Neural cell (in vitro differentiated cells): ENCODE measurements at regions not wholly inside any gene's neighbourhood (a gene's known extent, or its start where the extent isn't known, plus 50 kb on each side); places are given as distances from the start of the nearest gene placed in this dataset.

ENCODE experiments used
- H2AFZ ChIP-seq: fragments of 200-600, 300-800 bp; sonication (generic), shearing (Covaris generic); 2 replicates; pipeline ENCODE4 v1.6.0; 2014; ENCODE audit warnings: low read depth, mild to moderate bottlenecking, antibody characterized with exemption, low read length, moderate library complexity
- H3F3A ChIP-seq: fragments of 200-600 bp; shearing (Covaris generic); 2 replicates; pipeline ENCODE4 v1.6.1; 2016; ENCODE audit warnings: mild to moderate bottlenecking, moderate library complexity, mixed read lengths, antibody characterized with exemption, low read length; ENCODE audit not compliant: insufficient read depth, poor library complexity, severe bottlenecking
- H3K27ac ChIP-seq: fragments of 200-600, 300-800 bp; sonication (generic), shearing (Covaris generic); 2 replicates; pipeline ENCODE4 v1.5.1; 2014; ENCODE audit warnings: mild to moderate bottlenecking, low read length, moderate library complexity
- H3K27me3 ChIP-seq: fragments of 300-800, 200-600 bp; sonication (generic), shearing (Covaris generic); 2 replicates; pipeline ENCODE4 v1.6.0; 2014; ENCODE audit warnings: mild to moderate bottlenecking, low read depth, low read length, moderate library complexity; ENCODE audit not compliant: insufficient read depth
- H3K36me3 ChIP-seq: fragments of 300-800, 200-600 bp; sonication (generic), shearing (Covaris generic); 2 replicates; pipeline ENCODE4 v1.5.1; 2014; ENCODE audit warnings: mild to moderate bottlenecking, antibody characterized with exemption, low read length, moderate library complexity; ENCODE audit not compliant: insufficient read depth
- H3K4me2 ChIP-seq: fragments of 300-800, 200-600 bp; sonication (generic), shearing (Covaris generic); 2 replicates; pipeline ENCODE4 v1.6.0; 2014; ENCODE audit warnings: mild to moderate bottlenecking, low read length
- H3K4me3 ChIP-seq: fragments of 300-800, 200-600 bp; sonication (generic), shearing (Covaris generic); 2 replicates; pipeline ENCODE4 v1.5.1; 2014; ENCODE audit warnings: mild to moderate bottlenecking, low read length, moderate library complexity
- H3K79me2 ChIP-seq: fragments of 200-600 bp; shearing (Covaris generic); replicated peaks from 2 replicates; pipeline ENCODE4 v1.6.0; 2014; ENCODE audit warnings: mild to moderate bottlenecking, low read length, moderate library complexity; ENCODE audit not compliant: insufficient read depth
- H3K9ac ChIP-seq: fragments of 300-800, 200-600 bp; sonication (generic), shearing (Covaris generic); 2 replicates; pipeline ENCODE4 v1.6.1; 2016; ENCODE audit warnings: mild to moderate bottlenecking, low read length, mixed read lengths
- H3K9me2 ChIP-seq: fragments of 200-600 bp; shearing (Covaris generic); 2 replicates; pipeline ENCODE4 v1.6.1; 2016; ENCODE audit warnings: mild to moderate bottlenecking, low read length, mixed read lengths; ENCODE audit not compliant: insufficient read depth
- H3K9me3 ChIP-seq: fragments of 200-600, 300-800 bp; sonication (generic), shearing (Covaris generic); 2 replicates; pipeline ENCODE4 v1.6.1; 2016; ENCODE audit warnings: mild to moderate bottlenecking, mixed run types, low read length, moderate library complexity, mixed read lengths
- H4K20me1 ChIP-seq: fragments of 200-600 bp; shearing (Covaris generic); 2 replicates; pipeline ENCODE4 v1.6.1; 2016; ENCODE audit warnings: mild to moderate bottlenecking, mixed run types; ENCODE audit not compliant: insufficient read depth
- EP300 ChIP-seq: fragments of 450-650 bp; conservative IDR thresholded peaks from 2 replicates; pipeline ENCODE4 v1.6.1; 2014; ENCODE audit warnings: antibody characterized with exemption, mild to moderate bottlenecking, moderate library complexity; ENCODE audit not compliant: poor library complexity, severe bottlenecking
- EZH2 ChIP-seq: fragments of 200-600, 300-800 bp; shearing (Covaris generic), sonication (generic); IDR thresholded peaks from 2 replicates; pipeline ENCODE4 v1.6.1; 2014; ENCODE audit warnings: antibody characterized with exemption, low read length, borderline replicate concordance, mild to moderate bottlenecking; ENCODE audit not compliant: insufficient read depth, poor library complexity, severe bottlenecking
- MXI1 ChIP-seq: fragments of 450-650 bp; conservative IDR thresholded peaks from 2 replicates; pipeline ENCODE4 v1.6.1; 2014; ENCODE audit warnings: antibody characterized with exemption, mild to moderate bottlenecking; ENCODE audit not compliant: poor library complexity, severe bottlenecking
- POLR2AphosphoS5 ChIP-seq: IDR thresholded peaks from 2 replicates; pipeline ENCODE4 v1.6.1; 2012
- RAD21 ChIP-seq: fragments of 450-650 bp; conservative IDR thresholded peaks from 2 replicates; pipeline ENCODE4 v1.6.1; 2014; ENCODE audit warnings: antibody characterized with exemption, mild to moderate bottlenecking, moderate library complexity
- SMC3 ChIP-seq: fragments of 450-650 bp; conservative IDR thresholded peaks from 2 replicates; pipeline ENCODE4 v1.6.1; 2014; ENCODE audit warnings: antibody characterized with exemption, mild to moderate bottlenecking, moderate library complexity; ENCODE audit not compliant: poor library complexity
- TAF1 ChIP-seq: IDR thresholded peaks from 2 replicates; pipeline ENCODE4 v1.6.1; 2012; ENCODE audit warnings: low read depth
- TF ChIP-seq, protein P1 (sequence below): fragments of 450-650 bp; IDR thresholded peaks from 2 replicates; pipeline ENCODE4 v1.5.1; 2014; ENCODE audit warnings: antibody characterized with exemption, mild to moderate bottlenecking, moderate library complexity; ENCODE audit not compliant: poor library complexity, severe bottlenecking
- TF ChIP-seq, protein P2 (sequence below): IDR thresholded peaks from 2 replicates; pipeline ENCODE4 v1.6.1; 2012; ENCODE audit warnings: borderline replicate concordance

DNA sequence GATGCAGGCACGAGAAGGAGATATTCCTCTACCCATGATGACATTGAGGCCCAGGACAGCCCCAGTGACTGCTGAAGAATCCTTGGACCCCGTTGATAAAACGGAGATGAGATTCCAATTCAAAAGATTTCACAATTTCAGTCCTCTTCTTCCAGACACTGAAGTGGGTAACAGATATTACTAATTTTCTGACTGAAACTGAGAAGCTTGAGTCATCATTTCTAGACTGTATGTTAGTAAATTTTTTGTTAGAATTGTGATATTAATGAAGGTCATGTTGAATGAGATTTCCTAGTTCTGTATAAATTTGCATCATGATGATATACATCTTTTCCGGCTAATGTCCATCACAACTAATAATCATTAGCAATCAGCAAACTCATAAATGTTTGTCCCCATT lies 185.8 kb downstream of the CHRM3 start:
- Histone ChIP-seq H3K79me2 (no peaks in the 10 kb centered on the region), H3K9ac (no peak overlapping the region), H4K20me1 (no peaks in the 10 kb centered on the region), H3K27ac (no peak overlapping the region), H3K27me3 (no peaks in the 10 kb centered on the region), H3F3A (no peaks in the 10 kb centered on the region), H3K4me2 (no peak overlapping the region), H3K9me2 (no peaks in the 10 kb centered on the region), H3K4me3 (no peak overlapping the region), H3K36me3 (no peaks in the 10 kb centered on the region), H3K9me3 (no peaks in the 10 kb centered on the region), H2AFZ (no peak overlapping the region)
- TF ChIP-seq MXI1 = no peak
- TF ChIP-seq EP300 = no peak
- no peak for TF ChIP-seq SMC3
- no peak for TF ChIP-seq EZH2
- TF ChIP-seq POLR2AphosphoS5 = no peak
- TF ChIP-seq, protein P1, sequence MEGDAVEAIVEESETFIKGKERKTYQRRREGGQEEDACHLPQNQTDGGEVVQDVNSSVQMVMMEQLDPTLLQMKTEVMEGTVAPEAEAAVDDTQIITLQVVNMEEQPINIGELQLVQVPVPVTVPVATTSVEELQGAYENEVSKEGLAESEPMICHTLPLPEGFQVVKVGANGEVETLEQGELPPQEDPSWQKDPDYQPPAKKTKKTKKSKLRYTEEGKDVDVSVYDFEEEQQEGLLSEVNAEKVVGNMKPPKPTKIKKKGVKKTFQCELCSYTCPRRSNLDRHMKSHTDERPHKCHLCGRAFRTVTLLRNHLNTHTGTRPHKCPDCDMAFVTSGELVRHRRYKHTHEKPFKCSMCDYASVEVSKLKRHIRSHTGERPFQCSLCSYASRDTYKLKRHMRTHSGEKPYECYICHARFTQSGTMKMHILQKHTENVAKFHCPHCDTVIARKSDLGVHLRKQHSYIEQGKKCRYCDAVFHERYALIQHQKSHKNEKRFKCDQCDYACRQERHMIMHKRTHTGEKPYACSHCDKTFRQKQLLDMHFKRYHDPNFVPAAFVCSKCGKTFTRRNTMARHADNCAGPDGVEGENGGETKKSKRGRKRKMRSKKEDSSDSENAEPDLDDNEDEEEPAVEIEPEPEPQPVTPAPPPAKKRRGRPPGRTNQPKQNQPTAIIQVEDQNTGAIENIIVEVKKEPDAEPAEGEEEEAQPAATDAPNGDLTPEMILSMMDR = no peak
- no peak for TF ChIP-seq TAF1
- no peak for TF ChIP-seq RAD21
- TF ChIP-seq, protein P2, sequence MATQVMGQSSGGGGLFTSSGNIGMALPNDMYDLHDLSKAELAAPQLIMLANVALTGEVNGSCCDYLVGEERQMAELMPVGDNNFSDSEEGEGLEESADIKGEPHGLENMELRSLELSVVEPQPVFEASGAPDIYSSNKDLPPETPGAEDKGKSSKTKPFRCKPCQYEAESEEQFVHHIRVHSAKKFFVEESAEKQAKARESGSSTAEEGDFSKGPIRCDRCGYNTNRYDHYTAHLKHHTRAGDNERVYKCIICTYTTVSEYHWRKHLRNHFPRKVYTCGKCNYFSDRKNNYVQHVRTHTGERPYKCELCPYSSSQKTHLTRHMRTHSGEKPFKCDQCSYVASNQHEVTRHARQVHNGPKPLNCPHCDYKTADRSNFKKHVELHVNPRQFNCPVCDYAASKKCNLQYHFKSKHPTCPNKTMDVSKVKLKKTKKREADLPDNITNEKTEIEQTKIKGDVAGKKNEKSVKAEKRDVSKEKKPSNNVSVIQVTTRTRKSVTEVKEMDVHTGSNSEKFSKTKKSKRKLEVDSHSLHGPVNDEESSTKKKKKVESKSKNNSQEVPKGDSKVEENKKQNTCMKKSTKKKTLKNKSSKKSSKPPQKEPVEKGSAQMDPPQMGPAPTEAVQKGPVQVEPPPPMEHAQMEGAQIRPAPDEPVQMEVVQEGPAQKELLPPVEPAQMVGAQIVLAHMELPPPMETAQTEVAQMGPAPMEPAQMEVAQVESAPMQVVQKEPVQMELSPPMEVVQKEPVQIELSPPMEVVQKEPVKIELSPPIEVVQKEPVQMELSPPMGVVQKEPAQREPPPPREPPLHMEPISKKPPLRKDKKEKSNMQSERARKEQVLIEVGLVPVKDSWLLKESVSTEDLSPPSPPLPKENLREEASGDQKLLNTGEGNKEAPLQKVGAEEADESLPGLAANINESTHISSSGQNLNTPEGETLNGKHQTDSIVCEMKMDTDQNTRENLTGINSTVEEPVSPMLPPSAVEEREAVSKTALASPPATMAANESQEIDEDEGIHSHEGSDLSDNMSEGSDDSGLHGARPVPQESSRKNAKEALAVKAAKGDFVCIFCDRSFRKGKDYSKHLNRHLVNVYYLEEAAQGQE = no peak

DNA sequence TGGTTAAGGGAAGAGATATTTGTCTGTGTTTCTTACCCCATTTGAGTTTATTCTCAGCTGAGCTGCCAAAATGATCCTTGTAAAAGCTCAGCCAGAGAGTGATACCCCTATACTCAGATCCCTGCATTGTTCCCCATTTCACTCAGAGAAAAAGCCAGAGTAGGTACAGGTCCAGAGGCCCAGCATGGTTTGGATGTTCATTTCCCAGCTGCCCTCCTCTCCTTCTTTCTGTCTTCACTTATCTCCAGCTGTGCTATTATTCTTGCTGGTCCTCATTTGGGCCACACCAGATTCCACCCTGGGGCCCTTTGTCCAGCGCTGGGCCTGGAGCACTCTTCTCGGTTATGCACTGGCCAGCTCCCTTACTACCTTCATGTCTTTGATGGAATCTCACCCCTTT lies 187.7 kb downstream of the CHRM3 start:
- no peaks in the 10 kb centered on the region for H3F3A ChIP-seq
- no peaks in the 10 kb centered on the region for H3K9me2 ChIP-seq
- H3K4me3 ChIP-seq = no peak overlapping the region
- H3K4me2 ChIP-seq = no peak overlapping the region
- H3K9me3 ChIP-seq = no peaks in the 10 kb centered on the region
- no peak overlapping the region for H3K9ac ChIP-seq
- no peaks in the 10 kb centered on the region for H3K36me3 ChIP-seq
- no peak for TF ChIP-seq RAD21
- no peak for TF ChIP-seq SMC3
- TF ChIP-seq, protein P1 = no peak
- TF ChIP-seq, protein P2 = no peak
- no peak for TF ChIP-seq EP300
- H4K20me1 ChIP-seq = no peaks in the 10 kb centered on the region
- H3K27me3 ChIP-seq = no peaks in the 10 kb centered on the region
- no peak overlapping the region for H3K27ac ChIP-seq
- no peak overlapping the region for H2AFZ ChIP-seq
- H3K79me2 ChIP-seq = no peaks in the 10 kb centered on the region
